Right lobe of liver (tissue), 4 donors: ENCODE measurements at regions not wholly inside any gene's neighbourhood (a gene's known extent, or its start where the extent isn't known, plus 50 kb on each side); places are given as distances from the start of the nearest gene placed in this dataset.

Experiments
- POLR2A ChIP-seq: fragments of 450-650 bp; IDR thresholded peaks from one replicate; pipeline ENCODE4 v1.6.1; 2017; ENCODE audit warnings: antibody characterized with exemption, mild to moderate bottlenecking
- TF ChIP-seq, protein P1 (sequence below), 4 donors: fragments of 200-600 bp in 3 of 4; fragments of 450-650 bp in 1 of 4; IDR thresholded peaks; one replicate each; pipeline versions ENCODE4 v1.5.1 to v1.8.0; 2016 to 2022; ENCODE audit warnings: antibody characterized with exemption in 4 of 4, mild to moderate bottlenecking in 2 of 4
- donor health status: DM: no; HTN: no; CAD: no.
- donor health status: DM: no; HTN: no; CAD: no.
- donor health status: DM: no; HTN: yes; CAD: no.

DNA sequence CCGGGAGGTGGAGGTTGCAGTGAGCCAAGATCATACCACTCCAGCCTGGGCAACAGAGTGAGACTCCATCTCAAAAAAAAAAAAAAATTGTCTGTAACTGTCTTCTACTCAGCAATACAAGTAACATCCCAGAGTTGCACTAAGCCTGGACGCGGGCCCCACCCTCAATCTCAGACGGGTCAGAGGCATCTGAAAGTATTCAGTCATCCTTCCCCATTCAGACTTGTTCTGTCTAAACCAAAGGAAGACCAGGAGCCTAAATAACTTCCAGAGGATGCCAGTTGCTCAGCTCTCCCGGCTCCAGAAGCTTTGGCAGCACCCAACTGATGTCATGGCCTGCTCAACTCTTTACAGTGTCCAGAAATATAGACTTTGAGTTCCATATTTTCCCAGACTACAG, 218.6 kb downstream of the AUH start:
- TF ChIP-seq, protein P1, sequence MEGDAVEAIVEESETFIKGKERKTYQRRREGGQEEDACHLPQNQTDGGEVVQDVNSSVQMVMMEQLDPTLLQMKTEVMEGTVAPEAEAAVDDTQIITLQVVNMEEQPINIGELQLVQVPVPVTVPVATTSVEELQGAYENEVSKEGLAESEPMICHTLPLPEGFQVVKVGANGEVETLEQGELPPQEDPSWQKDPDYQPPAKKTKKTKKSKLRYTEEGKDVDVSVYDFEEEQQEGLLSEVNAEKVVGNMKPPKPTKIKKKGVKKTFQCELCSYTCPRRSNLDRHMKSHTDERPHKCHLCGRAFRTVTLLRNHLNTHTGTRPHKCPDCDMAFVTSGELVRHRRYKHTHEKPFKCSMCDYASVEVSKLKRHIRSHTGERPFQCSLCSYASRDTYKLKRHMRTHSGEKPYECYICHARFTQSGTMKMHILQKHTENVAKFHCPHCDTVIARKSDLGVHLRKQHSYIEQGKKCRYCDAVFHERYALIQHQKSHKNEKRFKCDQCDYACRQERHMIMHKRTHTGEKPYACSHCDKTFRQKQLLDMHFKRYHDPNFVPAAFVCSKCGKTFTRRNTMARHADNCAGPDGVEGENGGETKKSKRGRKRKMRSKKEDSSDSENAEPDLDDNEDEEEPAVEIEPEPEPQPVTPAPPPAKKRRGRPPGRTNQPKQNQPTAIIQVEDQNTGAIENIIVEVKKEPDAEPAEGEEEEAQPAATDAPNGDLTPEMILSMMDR (IDR thresholded peaks at IDR 0.05): no peak
- TF ChIP-seq POLR2A: no peak
